ENCODE measurements at regions not wholly inside any gene's neighbourhood (a gene's known extent, or its start where the extent isn't known, plus 50 kb on each side); places are given as distances from the start of the nearest gene placed in this dataset.

DNA sequence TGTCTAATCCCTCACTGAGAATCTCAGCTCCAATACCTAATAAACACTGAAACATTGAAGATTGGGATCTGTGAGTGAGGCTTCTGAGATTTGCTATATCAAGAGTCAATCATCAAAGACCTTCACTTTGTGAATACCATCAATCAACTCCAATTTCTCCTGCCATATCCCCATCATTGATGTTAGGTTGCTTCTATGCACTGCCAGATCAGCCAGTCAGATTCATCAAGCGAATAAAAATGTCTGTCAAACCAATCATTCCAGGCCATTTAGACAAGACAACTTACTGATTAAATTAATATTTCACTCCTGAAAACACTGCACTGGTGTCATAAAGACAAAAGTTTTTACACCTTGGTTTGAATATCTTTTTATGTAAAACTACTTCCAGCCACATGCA is 1295.5 kb upstream of the LRRTM1 start:
- DNase-seq (ENCODE audit: low read depth in 4 of 4, low spot score in 3 of 4) = no peak

DNA sequence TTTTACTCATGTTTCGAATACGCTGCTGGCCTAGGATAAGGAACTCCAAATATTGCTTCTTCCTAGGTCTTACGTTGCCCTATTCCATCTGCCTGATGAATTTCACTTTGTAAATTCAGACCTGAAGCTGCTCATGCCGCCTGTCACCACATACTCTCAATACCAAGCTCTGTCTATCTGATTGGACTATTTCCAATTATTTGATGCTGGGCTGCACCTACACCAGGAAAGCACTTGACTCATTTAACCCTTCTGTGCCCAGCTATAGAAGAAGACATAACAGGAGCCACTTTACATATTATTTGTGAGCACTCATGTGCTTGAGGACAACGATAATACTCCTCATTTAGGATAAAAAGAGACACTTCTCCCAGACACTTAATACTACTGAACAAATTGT is 1293.9 kb upstream of the LRRTM1 start:
- no peak for DNase-seq (ENCODE audit: low read depth in 4 of 4, low spot score in 3 of 4)

DNA sequence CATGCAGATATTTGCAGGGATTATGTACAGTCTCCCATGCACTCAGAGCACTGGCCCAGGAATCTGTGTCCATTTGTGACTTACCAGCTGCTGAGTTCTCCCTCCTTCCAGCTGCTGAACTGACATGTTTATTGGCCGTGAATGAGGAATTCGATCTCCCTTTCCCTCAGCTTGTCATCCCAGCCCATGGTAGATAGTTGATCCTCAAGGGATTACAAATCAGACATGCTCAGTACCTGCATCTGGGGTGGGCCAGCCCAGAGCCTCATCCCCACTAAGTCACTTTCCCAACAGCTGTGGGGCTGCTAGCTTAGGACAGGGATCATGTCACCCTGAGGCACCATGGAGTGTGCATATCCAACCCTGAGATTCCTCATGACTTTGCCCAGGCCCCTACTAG is 1284.9 kb upstream of the LRRTM1 start:
- DNase-seq (ENCODE audit: low read depth in 4 of 4, low spot score in 3 of 4) = peak in 1 of 4 donors; percentile 5

DNA sequence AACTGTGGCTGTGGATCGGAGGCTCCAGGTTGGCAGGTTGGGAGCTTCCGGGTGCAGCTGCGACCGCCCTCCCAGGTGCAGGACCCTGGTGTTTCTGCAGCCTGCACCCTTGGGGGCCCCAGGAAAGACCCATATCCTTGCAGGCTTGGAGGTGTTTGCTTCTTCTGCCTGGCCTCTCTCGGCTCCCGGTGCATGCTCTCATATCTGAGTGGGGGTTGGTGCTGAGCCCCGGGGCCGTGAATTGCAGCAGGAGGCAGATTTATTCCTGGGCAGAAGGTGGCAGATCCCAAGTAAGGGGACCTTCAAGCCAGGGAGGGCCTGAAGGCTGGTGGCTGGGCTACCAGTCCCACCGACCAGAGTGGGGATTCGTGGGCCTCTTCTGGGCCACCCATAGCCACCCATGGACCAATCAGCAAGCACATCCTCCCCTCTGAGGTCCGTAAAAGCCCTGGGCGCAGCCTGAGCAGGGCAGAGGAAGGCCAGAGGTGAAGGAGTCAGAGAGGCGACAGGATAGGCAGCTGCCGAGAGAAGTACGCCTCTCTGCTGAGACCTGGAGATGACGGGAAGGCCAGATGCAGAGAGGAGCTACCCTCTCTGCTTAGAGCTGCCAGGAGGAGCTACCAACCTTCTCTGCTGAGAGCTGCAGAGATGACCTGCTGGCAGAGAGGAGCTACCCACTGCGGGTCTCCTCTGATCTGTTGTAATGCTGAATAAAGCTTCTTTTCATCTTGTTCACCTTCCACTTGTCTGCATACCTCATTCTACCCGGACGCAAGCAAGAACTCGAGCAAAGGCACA is 1279.0 kb upstream of the LRRTM1 start:
- no peak for DNase-seq (ENCODE audit: low read depth in 4 of 4, low spot score in 3 of 4)

DNA sequence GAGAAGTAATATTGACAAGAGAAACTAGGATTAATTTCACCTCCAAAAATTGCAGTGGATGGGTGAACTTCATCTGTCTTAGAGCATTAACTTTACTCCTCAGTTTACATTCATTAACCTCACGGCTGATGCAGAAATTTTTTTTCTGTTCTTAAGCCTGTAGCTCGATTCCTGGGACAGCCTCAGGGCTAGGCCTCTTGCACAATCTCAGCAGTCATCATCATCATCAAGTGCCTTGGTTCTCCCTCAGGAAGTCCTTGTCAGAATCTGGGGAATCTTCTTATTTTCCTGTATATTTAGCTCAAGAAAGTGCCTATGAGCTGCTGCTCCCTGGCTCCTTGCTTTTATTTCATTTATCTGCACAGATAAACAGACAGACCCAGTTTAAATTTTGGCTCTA is 1272.2 kb upstream of the LRRTM1 start:
- no peak for DNase-seq (ENCODE audit: low read depth in 4 of 4, low spot score in 3 of 4)

DNA sequence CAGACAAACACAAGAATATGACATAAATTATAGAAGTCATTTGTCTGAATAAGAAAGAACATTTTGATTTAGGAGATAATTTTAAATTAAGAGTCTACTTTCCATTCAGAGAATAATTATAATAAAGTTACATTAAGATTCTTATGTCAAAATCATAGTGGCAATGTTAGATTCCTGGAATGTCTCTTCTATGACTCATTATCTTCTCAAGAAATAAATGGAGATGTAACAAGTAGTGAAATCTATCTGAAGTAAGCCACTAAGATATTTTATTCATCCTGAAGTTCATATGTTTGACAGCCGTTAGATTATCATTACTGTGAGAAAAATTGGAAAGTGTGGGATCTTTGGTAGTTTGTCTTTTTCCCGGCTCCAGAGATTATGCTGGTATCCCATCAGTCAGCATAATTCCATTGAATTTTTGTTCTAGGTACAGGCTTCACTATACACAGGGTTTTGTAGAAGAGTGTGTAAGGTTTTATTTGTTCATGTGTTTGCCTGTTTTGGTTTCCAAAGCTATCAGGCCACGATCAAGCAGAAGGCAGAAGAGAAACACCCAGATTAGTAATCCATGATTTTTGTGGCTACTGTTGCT is 1246.6 kb upstream of the LRRTM1 start:
- no peak for DNase-seq (ENCODE audit: low read depth in 4 of 4, low spot score in 3 of 4)

DNA sequence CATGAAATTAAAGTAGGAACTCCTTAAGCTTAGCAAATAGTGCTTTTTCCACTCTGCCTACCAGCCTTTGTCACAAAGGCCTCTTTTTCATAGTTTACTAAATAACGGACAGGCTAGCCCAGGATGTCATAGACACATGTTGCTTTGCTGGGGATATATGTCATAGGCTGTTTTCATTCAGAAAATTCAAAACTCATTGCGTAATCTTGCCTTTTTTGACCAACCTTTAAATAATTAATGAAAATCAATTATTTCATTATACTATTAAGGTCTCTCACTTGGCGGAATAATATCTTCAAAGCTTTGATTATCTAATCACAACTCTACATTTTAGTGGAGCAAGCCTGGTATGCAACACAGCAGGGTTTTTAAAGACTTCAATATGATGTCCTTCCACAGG is 1245.7 kb upstream of the LRRTM1 start:
- DNase-seq (ENCODE audit: low read depth in 4 of 4, low spot score in 3 of 4) = no peak

DNA sequence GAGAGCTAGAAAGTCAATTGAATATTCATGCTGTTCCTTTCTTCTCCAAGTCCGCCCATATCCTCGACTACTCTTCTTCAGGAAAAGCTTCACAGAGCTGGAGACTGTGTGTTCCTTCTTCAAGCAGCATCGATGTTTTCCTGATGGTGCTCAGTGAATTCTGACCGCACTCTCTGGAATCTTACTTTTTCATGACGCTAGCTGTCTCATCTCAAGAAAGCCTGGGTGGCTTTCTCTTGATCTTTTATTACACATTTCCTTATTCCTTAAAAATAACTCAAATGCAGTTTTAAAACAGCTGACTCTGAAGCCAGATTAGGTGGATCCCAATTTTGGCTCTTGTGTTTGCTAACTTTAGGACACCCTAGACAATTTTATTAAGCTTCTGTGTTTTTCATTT is 1245.1 kb upstream of the LRRTM1 start:
- DNase-seq (ENCODE audit: low read depth in 4 of 4, low spot score in 3 of 4) = no peak

DNA sequence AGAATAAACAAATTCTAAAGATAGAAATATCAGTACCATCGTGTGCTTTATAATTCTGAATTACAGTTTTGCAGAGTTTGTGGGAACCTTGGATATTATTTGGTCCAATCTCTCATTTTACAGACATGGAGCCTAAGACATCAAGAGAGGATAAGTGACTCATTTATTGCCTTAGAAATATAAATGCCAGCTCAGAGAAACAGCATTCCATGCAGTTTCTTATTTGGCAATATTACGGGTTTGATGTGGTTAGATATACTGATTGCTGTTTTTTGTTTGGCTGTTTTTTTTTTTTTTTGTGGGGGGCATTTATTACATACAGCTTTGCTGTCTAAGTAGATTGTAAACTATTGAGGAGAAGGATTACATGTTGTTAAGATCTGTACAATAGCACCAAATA is 1241.1 kb upstream of the LRRTM1 start:
- no peak for DNase-seq (ENCODE audit: low read depth in 4 of 4, low spot score in 3 of 4)

DNA sequence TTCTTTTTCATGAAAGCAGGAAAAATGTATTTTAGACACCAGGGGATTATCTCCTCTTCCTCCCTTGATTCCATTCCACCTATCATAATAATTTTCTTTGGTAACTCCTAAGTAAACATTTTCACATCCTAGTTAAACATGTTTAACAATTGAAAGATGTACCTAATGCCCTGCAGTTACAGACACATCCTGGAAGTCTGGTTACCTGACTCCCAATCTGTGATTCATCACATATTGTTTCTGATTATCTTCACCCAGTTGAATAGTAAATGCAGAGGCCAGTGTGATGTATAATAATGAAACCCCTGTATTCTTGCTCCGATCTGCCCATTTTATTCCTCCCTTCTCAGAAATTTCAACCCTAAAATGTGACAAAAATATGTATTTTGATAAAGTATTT is 1237.6 kb upstream of the LRRTM1 start:
- DNase-seq (ENCODE audit: low read depth in 4 of 4, low spot score in 3 of 4) = no peak

DNA sequence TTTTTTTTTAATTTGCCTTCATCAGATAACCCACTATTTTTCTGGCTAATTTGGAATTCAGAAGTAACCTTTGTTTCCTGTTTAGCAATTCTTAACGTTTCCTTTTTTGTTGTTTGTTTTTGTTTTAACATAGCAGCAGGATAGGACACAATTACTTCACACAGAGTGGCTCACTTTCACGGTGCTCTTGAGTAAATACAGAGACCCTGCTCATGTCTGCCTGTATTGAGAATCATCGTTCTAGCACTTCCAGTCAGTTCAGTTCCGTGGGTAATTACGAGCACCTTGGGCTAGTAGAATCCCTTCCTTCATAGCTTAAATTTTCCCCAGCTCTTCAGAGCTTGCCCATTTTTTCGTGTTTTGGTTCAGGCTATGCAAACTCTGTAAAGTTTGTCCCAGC is 1225.4 kb upstream of the LRRTM1 start:
- DNase-seq (ENCODE audit: low read depth in 4 of 4, low spot score in 3 of 4) = no peak

DNA sequence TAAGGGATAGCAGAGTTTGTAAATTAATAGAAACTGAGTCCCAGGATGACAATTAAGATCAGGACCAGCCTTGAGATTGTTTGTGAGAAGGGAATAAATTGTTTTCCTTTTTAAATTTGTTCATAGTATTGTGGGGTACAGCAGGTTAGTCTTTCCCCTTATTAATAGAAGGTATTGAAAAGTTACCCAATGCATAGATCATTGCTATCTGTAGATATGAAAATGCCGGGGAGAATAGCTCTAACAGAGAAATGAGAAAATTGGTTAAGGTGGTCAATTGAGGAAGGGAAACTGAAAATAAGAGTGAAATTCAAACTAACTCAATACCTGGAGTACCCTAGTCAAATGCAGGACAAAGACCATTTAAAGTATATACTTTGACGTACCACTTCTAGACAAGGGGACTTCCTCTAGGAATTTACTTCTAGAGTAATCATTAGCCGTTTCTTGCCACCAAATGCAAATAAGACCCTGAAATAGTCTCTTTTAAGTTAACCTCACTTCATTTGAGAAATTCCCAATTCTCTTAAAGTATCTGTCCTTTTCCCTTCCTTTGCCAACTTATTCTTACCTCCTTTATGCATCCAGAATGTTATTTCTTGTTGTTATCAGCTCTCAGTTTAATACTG is 1224.4 kb upstream of the LRRTM1 start:
- no peak for DNase-seq (ENCODE audit: low read depth in 4 of 4, low spot score in 3 of 4)

DNA sequence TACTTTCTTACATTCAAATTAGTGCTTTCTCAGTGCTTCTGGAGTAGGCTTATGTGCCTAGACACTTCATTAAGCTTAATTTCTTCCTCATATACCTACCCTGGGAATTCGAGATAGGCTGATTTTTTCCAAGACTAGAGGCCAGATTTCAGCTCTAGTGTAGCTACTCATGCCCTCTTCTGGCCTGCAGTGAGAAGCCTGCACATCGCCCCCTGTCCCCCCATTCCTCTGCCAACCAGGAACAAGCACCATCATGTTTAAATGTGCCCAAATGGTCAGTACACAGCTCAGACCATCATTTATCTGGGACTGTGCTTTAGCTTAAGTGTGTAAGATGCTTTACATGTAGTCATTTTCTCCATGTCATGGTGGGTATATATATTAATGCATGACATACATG is 1218.8 kb upstream of the LRRTM1 start:
- no peak for DNase-seq (ENCODE audit: low read depth in 4 of 4, low spot score in 3 of 4)

DNA sequence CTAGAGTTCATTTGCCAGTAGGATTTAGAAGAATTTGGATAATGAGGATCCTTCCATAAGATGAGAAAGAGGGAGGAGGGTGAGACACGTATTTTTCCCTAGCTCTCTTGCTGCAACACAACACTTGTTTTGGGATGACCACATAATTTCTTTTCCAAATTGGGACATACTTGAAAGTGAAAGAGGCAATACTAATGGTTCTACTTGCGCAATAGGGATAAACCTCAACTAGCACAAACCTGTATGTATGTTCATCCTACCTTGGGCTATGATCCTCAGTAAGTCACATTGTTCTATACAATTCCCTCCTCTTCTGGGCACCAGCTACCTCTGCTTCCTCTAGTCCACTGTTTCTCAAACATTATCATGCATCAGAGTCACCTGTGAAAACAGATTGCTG is 1208.8 kb upstream of the LRRTM1 start:
- no peak for DNase-seq (ENCODE audit: low read depth in 4 of 4, low spot score in 3 of 4)

DNA sequence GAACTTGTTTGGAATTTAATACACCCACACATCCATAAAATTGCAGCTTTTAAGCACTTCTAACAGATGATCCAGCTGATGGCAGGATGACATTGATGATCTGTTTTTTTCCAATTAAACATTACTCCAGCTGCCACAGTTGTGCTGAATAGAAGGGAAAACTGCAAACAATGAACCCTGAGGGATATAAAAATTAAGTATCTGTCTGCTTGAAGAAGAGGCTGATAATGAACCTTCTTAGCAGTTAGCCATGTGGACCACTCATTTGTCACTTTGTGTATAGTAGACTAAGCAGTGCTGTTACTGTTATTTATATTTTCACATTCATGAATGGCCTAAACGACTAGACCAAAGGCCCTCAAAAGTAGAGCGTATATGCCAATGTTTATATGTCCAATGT is 1201.0 kb upstream of the LRRTM1 start:
- no peak for DNase-seq (ENCODE audit: low read depth in 4 of 4, low spot score in 3 of 4)

DNA sequence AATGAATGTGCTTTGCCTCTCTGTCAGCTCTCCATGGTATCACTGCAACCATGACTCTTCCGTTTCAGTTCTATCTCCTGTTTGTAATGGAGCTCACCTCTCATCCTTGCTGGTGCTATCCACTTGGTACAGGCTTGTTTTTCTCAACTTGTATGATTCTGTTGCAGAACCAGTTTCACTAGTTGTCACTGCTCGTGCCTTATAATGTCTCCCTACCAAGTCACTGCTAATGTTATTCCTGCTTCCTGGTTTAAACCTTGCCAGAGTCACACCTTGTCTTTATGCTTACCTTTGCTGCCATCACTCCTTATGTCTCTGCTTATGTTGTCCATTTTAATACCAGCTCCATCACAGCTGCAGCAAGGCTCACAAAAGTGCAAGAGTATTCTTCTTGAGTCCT is 1191.0 kb upstream of the LRRTM1 start:
- DNase-seq (ENCODE audit: low read depth in 4 of 4, low spot score in 3 of 4) = no peak

DNA sequence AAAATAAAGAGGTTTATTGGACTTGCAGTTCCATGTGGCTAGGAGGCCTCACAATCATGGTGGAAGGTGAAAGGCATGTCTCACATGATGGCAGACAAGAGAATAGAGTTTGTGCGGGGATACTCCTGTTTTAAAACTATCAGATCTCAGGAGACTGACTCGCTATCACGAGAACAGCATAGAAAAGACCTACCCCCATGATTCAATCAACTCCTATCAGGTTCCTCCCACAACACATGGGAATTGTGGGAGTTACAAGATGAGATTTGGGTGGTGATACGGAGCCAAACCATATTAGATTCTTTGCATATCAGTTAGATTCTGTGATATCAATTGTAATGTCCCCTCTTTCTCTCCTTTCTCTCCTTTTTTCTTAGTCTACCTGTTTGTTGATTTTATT is 1178.7 kb upstream of the LRRTM1 start:
- no peak for DNase-seq (ENCODE audit: low read depth in 4 of 4, low spot score in 3 of 4)

DNA sequence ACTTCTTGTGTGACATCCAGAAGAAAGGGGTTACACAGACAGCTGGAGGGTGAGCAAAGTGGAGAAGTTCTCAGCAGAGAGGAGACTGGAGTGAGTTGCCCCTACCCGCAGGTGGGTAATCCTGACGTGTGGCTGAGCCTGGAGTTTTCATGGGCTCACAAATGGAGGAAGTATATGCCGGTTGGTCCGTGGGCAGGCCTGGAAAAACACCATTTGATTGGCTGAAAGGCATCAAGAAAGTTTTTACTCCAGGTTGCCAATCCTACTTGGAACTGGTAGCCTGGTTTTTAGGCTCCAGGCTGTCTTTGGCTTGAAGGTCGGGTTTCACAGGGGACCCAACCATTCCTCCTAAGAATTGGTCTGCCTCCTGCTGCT is 1177.4 kb upstream of the LRRTM1 start:
- no peak for DNase-seq (ENCODE audit: low read depth in 4 of 4, low spot score in 3 of 4)

DNA sequence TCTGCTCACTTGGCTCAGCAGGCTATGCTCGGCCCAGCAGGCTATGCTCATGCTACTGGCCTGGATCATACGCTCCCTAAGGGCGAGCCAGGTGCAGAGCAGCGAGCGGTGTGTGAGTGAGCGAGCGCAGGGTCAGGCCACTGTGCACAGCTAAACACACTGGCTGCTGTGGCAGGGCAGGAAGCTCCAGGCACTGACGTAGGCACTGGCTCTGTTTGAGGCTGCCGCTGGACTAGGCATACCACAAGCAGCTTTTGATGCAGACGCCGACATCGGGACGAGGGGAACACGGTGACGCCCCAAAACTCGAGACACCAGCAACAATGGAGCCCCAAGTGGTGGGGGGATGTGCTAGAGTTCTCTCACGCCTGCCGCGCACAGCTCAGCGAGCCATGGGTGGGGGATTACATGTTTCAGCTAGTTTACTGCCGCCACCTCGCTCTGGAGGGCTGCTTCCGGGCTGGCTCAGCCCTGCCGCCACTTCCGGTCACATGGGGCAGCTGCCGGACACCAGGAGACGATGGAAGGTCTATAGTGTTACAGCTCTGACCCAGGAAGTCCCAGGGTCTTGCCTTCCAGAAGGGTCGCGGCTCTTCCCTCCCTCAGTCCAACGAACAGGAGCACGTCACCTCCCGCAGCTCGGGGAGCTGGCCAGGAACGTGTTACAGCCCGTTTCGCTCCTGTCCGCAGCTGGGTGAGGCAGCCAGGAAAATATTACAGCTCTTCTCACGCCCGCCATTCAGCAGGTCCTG is 1176.9 kb upstream of the LRRTM1 start:
- DNase-seq (ENCODE audit: low read depth in 4 of 4, low spot score in 3 of 4) = no peak

DNA sequence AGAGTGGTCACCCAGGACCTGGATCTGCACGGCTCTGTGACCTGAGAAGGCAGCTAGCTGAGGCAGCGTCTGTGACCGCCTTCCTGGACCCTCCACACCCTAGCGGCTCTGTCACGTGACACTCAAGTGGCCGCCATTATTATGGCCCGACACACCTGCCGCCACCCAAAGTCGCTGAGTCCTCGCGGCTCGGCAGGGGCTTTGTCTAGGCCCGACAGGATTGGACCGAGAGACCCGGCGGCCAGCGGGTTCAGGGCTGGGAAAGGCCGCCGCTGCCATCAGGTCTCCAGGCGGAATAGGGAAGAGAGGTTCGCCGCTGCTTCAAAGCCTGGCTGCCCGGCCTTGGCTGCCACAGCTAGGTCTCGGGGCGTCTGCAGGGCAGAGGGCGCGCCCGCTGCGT is 1162.5 kb upstream of the LRRTM1 start:
- no peak for DNase-seq (ENCODE audit: low read depth in 4 of 4, low spot score in 3 of 4)

DNA sequence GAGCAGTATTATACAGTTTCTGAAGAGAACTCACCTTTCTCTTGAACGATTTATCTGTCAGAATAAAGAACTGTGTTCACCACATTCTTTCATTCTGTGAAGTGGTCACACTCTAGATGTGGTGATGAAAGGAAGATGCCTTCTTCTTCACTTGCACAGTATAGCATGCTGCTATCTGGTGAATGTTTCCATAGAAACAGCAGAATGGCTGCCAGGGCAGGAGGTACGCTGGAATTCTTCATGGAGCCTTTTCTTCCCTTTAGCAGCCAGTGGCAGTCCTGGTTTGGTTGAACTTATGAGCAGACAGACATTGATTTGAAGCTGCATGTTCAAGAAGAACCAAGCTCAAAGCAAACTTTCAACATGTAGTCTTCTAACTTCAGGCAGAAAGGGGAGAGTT is 1157.9 kb upstream of the LRRTM1 start:
- DNase-seq (ENCODE audit: low read depth in 4 of 4, low spot score in 3 of 4) = no peak

DNA sequence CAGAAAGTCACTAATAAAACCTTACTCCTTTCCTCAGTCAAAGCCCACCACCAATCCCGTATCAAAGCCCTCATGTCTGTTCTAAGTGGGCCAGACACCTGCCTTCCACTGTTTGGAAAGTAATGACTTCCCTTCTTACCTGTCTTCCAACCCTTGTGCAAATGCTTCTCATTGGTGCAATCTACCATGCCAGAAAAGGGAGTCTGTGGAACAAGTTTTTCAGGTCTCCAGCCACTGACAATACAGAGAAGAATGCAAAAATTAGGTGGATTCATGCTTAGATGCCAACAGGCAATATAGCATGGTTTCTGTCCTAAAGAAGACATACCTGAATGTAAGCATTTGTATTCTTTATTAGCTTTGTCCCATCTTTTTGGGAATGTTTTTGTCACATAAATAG is 1140.6 kb upstream of the LRRTM1 start:
- no peak for DNase-seq (ENCODE audit: low read depth in 4 of 4, low spot score in 3 of 4)

Data from right renal pelvis (tissue), 4 donors.